SK-N-MC (cell line): ENCODE measurements at regions not wholly inside any gene's neighbourhood (a gene's known extent, or its start where the extent isn't known, plus 50 kb on each side); places are given as distances from the start of the nearest gene placed in this dataset.

ENCODE experiments used
- DNase-seq: peaks from one replicate; pipeline ENCODE4 v3.0.0-alpha.2; 2011; ENCODE audit warnings: low read depth, low spot score
- H3K27ac ChIP-seq: fragments of 200-600 bp; sonication (generic); 2 replicates; pipeline ENCODE4 v1.5.1; 2016; ENCODE audit warnings: mixed run types
- H3K36me3 ChIP-seq: fragments of 200-600 bp; sonication (generic); 2 replicates; pipeline ENCODE4 v1.6.1; 2017; ENCODE audit warnings: antibody characterized with exemption, low read length, mixed read lengths; ENCODE audit not compliant: insufficient read depth
- H3K4me3 ChIP-seq: fragments of 200-600 bp; sonication (generic); 2 replicates; pipeline ENCODE4 v1.5.1; 2016
- H3K9ac ChIP-seq: fragments of 200-600 bp; sonication (generic); 2 replicates; pipeline ENCODE4 v1.8.0; 2017; ENCODE audit warnings: mixed run types, mixed read lengths; ENCODE audit not compliant: insufficient read length
- H3K9me3 ChIP-seq: fragments of 200-600 bp; sonication (generic); 2 replicates; pipeline ENCODE4 v1.6.1; 2017; ENCODE audit warnings: low read depth, mild to moderate bottlenecking, antibody characterized with exemption, low read length, moderate library complexity, mixed read lengths
- EZH2 ChIP-seq: fragments of 200-600 bp; sonication (generic); IDR thresholded peaks from one replicate; pipeline ENCODE4 v1.6.1; 2017; ENCODE audit warnings: antibody characterized with exemption
- FOXP2 ChIP-seq: optimal IDR thresholded peaks from 2 replicates; pipeline ENCODE3; 2011; ENCODE audit warnings: mild to moderate bottlenecking, moderate library complexity; ENCODE audit not compliant: insufficient read depth; ENCODE audit errors: extremely low read length, control extremely low read depth
- POLR2AphosphoS5 ChIP-seq: IDR thresholded peaks from 2 replicates; pipeline ENCODE4 v1.6.1; 2012; ENCODE audit warnings: mild to moderate bottlenecking, low read depth, low read length, borderline replicate concordance

- Histone ChIP-seq H3K4me3 (no peak overlapping the region), H3K36me3 (no peaks in the 10 kb centered on the region), H3K27ac (no peak overlapping the region), H3K9me3 (no peaks in the 10 kb centered on the region), H3K9ac (no peak overlapping the region)
- TF ChIP-seq POLR2AphosphoS5: no peak
- no peak for TF ChIP-seq FOXP2
- no peak for TF ChIP-seq EZH2
- no peak for DNase-seq
Measured at GRCh38 chr12:58051378-58051777, 110.0 kb downstream of the ATP23 start.

GRCh38 chr12:58064666-58065065 lies 123.3 kb downstream of the ATP23 start:
- no peak for DNase-seq
- TF ChIP-seq FOXP2 (no peak), EZH2 (no peak), POLR2AphosphoS5 (no peak)
- Histone ChIP-seq H3K9me3 (no peaks in the 10 kb centered on the region), H3K4me3 (no peak overlapping the region), H3K36me3 (no peaks in the 10 kb centered on the region), H3K27ac (no peak overlapping the region), H3K9ac (no peak overlapping the region)

GRCh38 chr12:58066296-58066695 lies 124.9 kb downstream of the ATP23 start:
- Histone ChIP-seq H3K36me3 (no peaks in the 10 kb centered on the region), H3K4me3 (no peak overlapping the region), H3K9me3 (no peaks in the 10 kb centered on the region), H3K27ac (no peak overlapping the region), H3K9ac (no peak overlapping the region)
- peak; percentile 24 for DNase-seq
- no peak for TF ChIP-seq FOXP2
- TF ChIP-seq POLR2AphosphoS5: no peak
- TF ChIP-seq EZH2: no peak

- TF ChIP-seq EZH2 (no peak), POLR2AphosphoS5 (no peak), FOXP2 (no peak)
- no peaks in the 10 kb centered on the region for H3K9me3 ChIP-seq
- no peak for DNase-seq
- H3K9ac ChIP-seq: no peak overlapping the region
- H3K27ac ChIP-seq: no peak overlapping the region
- H3K4me3 ChIP-seq: no peak overlapping the region
- H3K36me3 ChIP-seq: no peaks in the 10 kb centered on the region
Measured at GRCh38 chr12:58067610-58068387, 126.4 kb downstream of the ATP23 start.

GRCh38 chr12:58068706-58069105 lies 127.3 kb downstream of the ATP23 start:
- DNase-seq: no peak
- no peak for TF ChIP-seq FOXP2
- TF ChIP-seq EZH2: no peak
- TF ChIP-seq POLR2AphosphoS5: no peak
- no peak overlapping the region for H3K9ac ChIP-seq
- H3K36me3 ChIP-seq: no peaks in the 10 kb centered on the region
- no peak overlapping the region for H3K27ac ChIP-seq
- H3K4me3 ChIP-seq: no peak overlapping the region
- no peaks in the 10 kb centered on the region for H3K9me3 ChIP-seq

- no peak overlapping the region for H3K9ac ChIP-seq
- DNase-seq: no peak
- TF ChIP-seq FOXP2 (no peak), POLR2AphosphoS5 (no peak), EZH2 (no peak)
- no peaks in the 10 kb centered on the region for H3K9me3 ChIP-seq
- no peak overlapping the region for H3K27ac ChIP-seq
- no peaks in the 10 kb centered on the region for H3K36me3 ChIP-seq
- H3K4me3 ChIP-seq: no peak overlapping the region
Measured at GRCh38 chr12:58069268-58069963, 128.0 kb downstream of the ATP23 start.

GRCh38 chr12:58071994-58072393 lies 130.6 kb downstream of the ATP23 start:
- Histone ChIP-seq H3K4me3 (no peak overlapping the region), H3K27ac (no peak overlapping the region), H3K36me3 (no peaks in the 10 kb centered on the region), H3K9me3 (no peaks in the 10 kb centered on the region), H3K9ac (no peak overlapping the region)
- TF ChIP-seq FOXP2: no peak
- no peak for TF ChIP-seq EZH2
- no peak for TF ChIP-seq POLR2AphosphoS5
- no peak for DNase-seq

GRCh38 chr12:58074259-58074658 lies 132.9 kb downstream of the ATP23 start:
- DNase-seq: no peak
- no peaks in the 10 kb centered on the region for H3K36me3 ChIP-seq
- no peak overlapping the region for H3K9ac ChIP-seq
- H3K27ac ChIP-seq: no peak overlapping the region
- no peak overlapping the region for H3K4me3 ChIP-seq
- TF ChIP-seq POLR2AphosphoS5: no peak
- no peaks in the 10 kb centered on the region for H3K9me3 ChIP-seq
